ENCODE measurements at regions not wholly inside any gene's neighbourhood (a gene's known extent, or its start where the extent isn't known, plus 50 kb on each side); places are given as distances from the start of the nearest gene placed in this dataset.

DNA sequence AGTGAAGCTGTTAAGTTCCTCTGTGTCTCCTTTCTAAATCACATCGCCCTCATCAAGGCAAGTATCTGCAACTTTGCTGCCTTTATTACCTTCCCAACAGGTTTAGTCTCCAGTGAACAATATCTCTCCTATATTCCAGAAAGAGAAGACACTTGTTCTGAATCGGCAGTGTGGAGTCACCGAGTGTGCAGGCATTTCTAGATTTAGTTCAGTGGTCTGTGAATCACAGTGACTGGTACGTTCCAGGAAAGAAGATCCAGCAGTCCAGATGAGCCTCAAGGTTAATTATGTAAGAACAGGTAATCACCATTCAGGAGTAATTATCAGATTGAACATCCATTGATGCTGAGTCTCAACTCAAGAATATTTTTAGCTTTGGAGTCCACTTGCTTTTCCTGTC lies 497.0 kb downstream of the FOXO1 start (continued):
- no peak for TF ChIP-seq TBL1XR1 (IDR thresholded peaks at IDR 0.05; ENCODE audit: low read length in 2 of 2)
- TF ChIP-seq, protein P1, sequence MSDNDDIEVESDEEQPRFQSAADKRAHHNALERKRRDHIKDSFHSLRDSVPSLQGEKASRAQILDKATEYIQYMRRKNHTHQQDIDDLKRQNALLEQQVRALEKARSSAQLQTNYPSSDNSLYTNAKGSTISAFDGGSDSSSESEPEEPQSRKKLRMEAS (CRISPR knock-in tag; IDR thresholded peaks at IDR 0.05): no peak
- TF ChIP-seq ZNF512 (tag; IDR thresholded peaks at IDR 0.05): no peak
- TF ChIP-seq ZNF707 (CRISPR knock-in tag; conservative IDR thresholded peaks at IDR 0.05): no peak
- no peak for TF ChIP-seq SMAD3 (CRISPR knock-in tag; conservative IDR thresholded peaks at IDR 0.05)
- TF ChIP-seq CCAR2 (IDR thresholded peaks at IDR 0.05; ENCODE audit: low read depth, low read length): no peak
- no peak for TF ChIP-seq DNMT1 (IDR thresholded peaks at IDR 0.05)

GRCh38 chr13:40170091-40170490 lies 496.4 kb downstream of the FOXO1 start:
- no peak for DNase-seq (ENCODE audit: extremely low read depth in 1 of 4, low spot score in 3 of 4)
- no peaks in the 10 kb centered on the region for H4K20me1 ChIP-seq (replicated peaks; ENCODE audit: control insufficient read depth, insufficient read depth, low read length)
- CTCF ChIA-PET (ENCODE audit: low intra/inter-chr PET ratio): no interaction called here
- no peak overlapping the region for H2AFZ ChIP-seq (ENCODE audit: low read depth, low read length)
- intact Hi-C loops (cut with micrococcal nuclease) (no loop called here), in situ Hi-C loops (cut with MboI) (no loop called here)
- H3K27me3 ChIP-seq (ENCODE audit: control insufficient read depth in 2 of 2, insufficient read depth in 2 of 2, low read length in 2 of 2): peaks cover 0 to 16% of the 10 kb centered on the region in 2 experiments; a peak in 4 of 5 replicates
- no peaks in the 10 kb centered on the region for H3K36me3 ChIP-seq (ENCODE audit: control insufficient read depth, insufficient read depth, low read length)
- H3K4me2 ChIP-seq (ENCODE audit: insufficient read depth, low read length): no peak overlapping the region
- no peaks in the 10 kb centered on the region for H3K9me3 ChIP-seq (replicated peaks; ENCODE audit: control insufficient read depth, insufficient read depth, low read depth, low read length)
- H3K27ac ChIP-seq (ENCODE audit: extremely low read depth, low read depth, low read length): no peak overlapping the region
- no TSS peak for BruUV-seq (replicated peaks)
- no peak overlapping the region for H3K9ac ChIP-seq (ENCODE audit: insufficient read depth in 1 of 2, low read depth in 2 of 2, low read length in 2 of 2)
- POLR2A ChIA-PET: no interaction called here
- H3K4me3 ChIP-seq: no peak overlapping the region
- H3K79me2 ChIP-seq (ENCODE audit: control insufficient read depth, insufficient read depth, low read length): no peaks in the 10 kb centered on the region
- FAIRE-seq: no peak
- no peak for TF ChIP-seq TCF15 (CRISPR knock-in tag; IDR thresholded peaks at IDR 0.05)
- no peak for TF ChIP-seq ZNF75A (CRISPR knock-in tag; IDR thresholded peaks at IDR 0.05)
- no peak for TF ChIP-seq EGR1 (conservative IDR thresholded peaks at IDR 0.05)
- no peak for TF ChIP-seq CREB5 (CRISPR knock-in tag; IDR thresholded peaks at IDR 0.05)
- TF ChIP-seq PHF8 (IDR thresholded peaks at IDR 0.05; ENCODE audit: borderline replicate concordance, low read length): no peak
- TF ChIP-seq MBD2 (IDR thresholded peaks at IDR 0.05; ENCODE audit: borderline replicate concordance, low read depth): no peak
- no peak for TF ChIP-seq GATA2 (CRISPR knock-in tag; IDR thresholded peaks at IDR 0.05)
- TF ChIP-seq NEUROD1 (IDR thresholded peaks at IDR 0.05; ENCODE audit: borderline replicate concordance, low read depth, low read length, partially characterized antibody): no peak
- TF ChIP-seq KHSRP (IDR thresholded peaks at IDR 0.05): no peak
- TF ChIP-seq MCM2 (IDR thresholded peaks at IDR 0.05; ENCODE audit: low read depth): no peak
- TF ChIP-seq ZFP36 (IDR thresholded peaks at IDR 0.05; ENCODE audit: low read depth, low read length, partially characterized antibody): no peak
- ATAC-seq: no peak
- H3K9me1 ChIP-seq (ENCODE audit: control insufficient read depth, insufficient read depth, low read length): no peaks in the 10 kb centered on the region
- peaks cover 0 to 5% of the 10 kb centered on the region in 2 experiments; a peak in 1 of 5 replicates for H3K4me1 ChIP-seq (replicated peaks in 1 of 2; ENCODE audit: control insufficient read depth in 2 of 2, insufficient read depth in 2 of 2, low read length in 2 of 2)
- 1% methylated on average over 4 of the region's 4 CpGs for WGBS (ENCODE audit: insufficient coverage, low coverage, missing lambda C conversion rate)
